Heart left ventricle (tissue), 16 donors: ENCODE measurements at regions not wholly inside any gene's neighbourhood (a gene's known extent, or its start where the extent isn't known, plus 50 kb on each side); places are given as distances from the start of the nearest gene placed in this dataset.

Experiments
- ATAC-seq, 4 donors: fragments of 200-7000 bp; cut with Tn5 transposase; one replicate each; pipeline ENCODE4 v1.9.1; 2020 to 2022; ENCODE audit warnings: moderate library complexity in 4 of 4, mild to moderate bottlenecking in 3 of 4, moderate number of reproducible peaks in 1 of 4
- DNase-seq, 5 donors: peaks; one replicate each; pipeline ENCODE4 v3.0.0-alpha.2; 2020
- H3K27ac ChIP-seq, 12 donors: fragments of 200-600 bp; sonication (generic) in 4 of 12; one replicate each; pipeline versions ENCODE4 v1.5.0 to v1.8.0; 2016 to 2022; ENCODE audit warnings: mild to moderate bottlenecking in 2 of 12
- H3K27me3 ChIP-seq, 9 donors: fragments of 200-600 bp; sonication (generic) in 2 of 9; one replicate each; pipeline versions ENCODE4 v1.5.1 to v1.8.0; 2016 to 2022; ENCODE audit warnings: mild to moderate bottlenecking in 3 of 9
- H3K36me3 ChIP-seq, 9 donors: fragments of 200-600 bp; sonication (generic) in 2 of 9; one replicate each; pipeline versions ENCODE4 v1.5.0 to v1.8.0; 2018 to 2022; ENCODE audit warnings: mild to moderate bottlenecking in 2 of 9
- H3K4me1 ChIP-seq, 12 donors: fragments of 200-600 bp; sonication (generic) in 4 of 12; one replicate each; pipeline versions ENCODE4 v1.5.0 to v1.8.0; 2016 to 2022; ENCODE audit warnings: mild to moderate bottlenecking in 3 of 12
- H3K4me3 ChIP-seq, 12 donors: fragments of 200-600 bp; sonication (generic) in 4 of 12; one replicate each; pipeline versions ENCODE4 v1.5.0 to v1.8.0; 2017 to 2022; ENCODE audit warnings: mild to moderate bottlenecking in 9 of 12, moderate library complexity in 4 of 12
- H3K9me3 ChIP-seq, 12 donors: fragments of 200-600 bp; sonication (generic) in 4 of 12; one replicate each; pipeline versions ENCODE4 v1.5.0 to v1.8.0; 2016 to 2022; ENCODE audit warnings: mild to moderate bottlenecking in 1 of 12
- POLR2A ChIP-seq, 2 donors: fragments of 450-650 bp; IDR thresholded peaks; one replicate each; pipeline ENCODE4 v1.6.1; 2017; ENCODE audit warnings: antibody characterized with exemption in 2 of 2, mild to moderate bottlenecking in 2 of 2, moderate library complexity in 2 of 2
- WGBS, 4 donors: extraction: QIAGEN DNeasy Blood & Tissue Kit in 2 of 4; methylation state at CpG; one replicate each; pipeline versions ENCODE4 v1.1.5 to v1.1.7; 2013 to 2018; 5-methylcytosine and 5-hydroxymethylcytosine counted together
- intact Hi-C, 10 donors: fragments of 100-400 bp; cut with DNase I; formaldehyde crosslinking; loops; one replicate each; pipeline versions ENCODE4 v1.11.1 to v1.14.2; 2022
- TF ChIP-seq, protein P1 (sequence below), 12 donors: fragments of 200-600 bp; sonication (generic) in 4 of 12; IDR thresholded peaks; one replicate each; pipeline versions ENCODE4 v1.5.0 to v1.8.0; 2018 to 2022; ENCODE audit warnings: antibody characterized with exemption in 12 of 12, mild to moderate bottlenecking in 5 of 12
- donor health status: ischemic (EF 13 %, LVEDD 7.1; RV severe dilation, severe dysfunction).
- donor health status: healthy with polysubstance abuse.
- donor health status: DM: no; HTN: yes; CAD: no.
- donor health status: DM: no; HTN: no; CAD: no.
- donor health status: ischemic (EF 25% LVEDD 6.9; RV normal size, moderate dysfunction).
- donor health status: ischemic (EF 25% LVEDD 5.7; RV mildly dilated, moderate dysfunction).
- donor health status: healthy.
- donor health status: DM: yes; HTN: yes; CAD: no.
- donor health status: ischemic (EF 35%, LVEDD 5.7; RV mildly dilated, moderate dysfunction).
- donor health status: nonischemic (EF 11% LVEDD 7.7; RV severe dilation, severe dysfunction).
- donor health status: DM: yes; HTN: yes; CAD: no.
- donor health status: PGD.
- donor health status: ischemic (EF 29% LVEDD 5.4; RV normal size, mild dysfunction).
- donor health status: nonischemic (EF 23%, LVEDD 6.1; RV moderate dilation, normal function).

DNA sequence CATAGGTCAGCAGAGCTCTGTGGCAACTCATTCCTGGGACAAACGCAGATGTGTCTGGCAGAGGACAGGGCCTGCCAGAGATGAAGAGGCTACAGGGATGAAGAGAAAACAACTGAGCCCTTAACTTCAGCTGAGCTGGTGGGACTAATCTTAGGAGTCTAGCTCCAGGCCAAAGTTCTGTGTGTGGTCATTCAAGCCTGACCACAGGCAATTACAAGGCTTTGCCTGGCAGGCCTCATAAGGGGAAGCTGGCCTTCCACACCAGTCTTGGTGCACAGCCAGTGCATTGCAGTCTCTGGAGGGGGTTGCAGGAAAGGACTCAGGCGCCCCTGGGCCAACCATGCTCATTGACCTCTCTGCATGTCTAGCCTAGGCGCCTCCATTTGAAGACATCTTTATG lies 127.6 kb upstream of the DAAM1 start:
- no peaks in the 10 kb centered on the region for H3K27me3 ChIP-seq
- ATAC-seq (no peak), DNase-seq (no peak)
- H3K4me1 ChIP-seq: no peaks in the 10 kb centered on the region
- intact Hi-C loops: no loop called here
- H3K36me3 ChIP-seq: no peaks in the 10 kb centered on the region
- no peak overlapping the region for H3K27ac ChIP-seq
- WGBS, 4 donors: 77 to 94% (median 85%) methylated on average over 3 of the region's 3 CpGs
- peaks cover 0 to 37% (median 7%) of the 10 kb centered on the region in 12 donors for H3K9me3 ChIP-seq
- TF ChIP-seq, protein P1, sequence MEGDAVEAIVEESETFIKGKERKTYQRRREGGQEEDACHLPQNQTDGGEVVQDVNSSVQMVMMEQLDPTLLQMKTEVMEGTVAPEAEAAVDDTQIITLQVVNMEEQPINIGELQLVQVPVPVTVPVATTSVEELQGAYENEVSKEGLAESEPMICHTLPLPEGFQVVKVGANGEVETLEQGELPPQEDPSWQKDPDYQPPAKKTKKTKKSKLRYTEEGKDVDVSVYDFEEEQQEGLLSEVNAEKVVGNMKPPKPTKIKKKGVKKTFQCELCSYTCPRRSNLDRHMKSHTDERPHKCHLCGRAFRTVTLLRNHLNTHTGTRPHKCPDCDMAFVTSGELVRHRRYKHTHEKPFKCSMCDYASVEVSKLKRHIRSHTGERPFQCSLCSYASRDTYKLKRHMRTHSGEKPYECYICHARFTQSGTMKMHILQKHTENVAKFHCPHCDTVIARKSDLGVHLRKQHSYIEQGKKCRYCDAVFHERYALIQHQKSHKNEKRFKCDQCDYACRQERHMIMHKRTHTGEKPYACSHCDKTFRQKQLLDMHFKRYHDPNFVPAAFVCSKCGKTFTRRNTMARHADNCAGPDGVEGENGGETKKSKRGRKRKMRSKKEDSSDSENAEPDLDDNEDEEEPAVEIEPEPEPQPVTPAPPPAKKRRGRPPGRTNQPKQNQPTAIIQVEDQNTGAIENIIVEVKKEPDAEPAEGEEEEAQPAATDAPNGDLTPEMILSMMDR (IDR thresholded peaks at IDR 0.05): no peak
- TF ChIP-seq POLR2A (IDR thresholded peaks at IDR 0.05): no peak
- H3K4me3 ChIP-seq: no peak overlapping the region

DNA sequence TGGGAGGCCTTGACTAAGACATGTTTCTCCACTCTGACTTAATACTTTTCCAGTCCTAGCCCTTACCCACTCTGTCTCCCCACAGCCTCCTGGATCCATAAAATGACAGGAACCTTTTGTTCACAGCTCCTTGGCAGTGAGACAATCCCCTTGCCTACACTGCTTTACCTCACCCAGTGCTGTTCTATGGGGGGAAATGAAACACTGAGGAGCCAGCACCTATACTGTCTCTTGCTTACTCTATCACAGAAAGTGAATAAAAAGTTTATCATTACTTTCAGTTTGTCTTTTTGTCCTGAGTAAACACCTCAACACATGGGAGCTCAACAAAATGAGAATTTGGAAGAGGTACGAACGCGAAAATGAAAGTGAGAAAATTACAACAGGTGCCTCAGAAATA lies 127.2 kb upstream of the DAAM1 start:
- Histone ChIP-seq H3K27ac (no peak overlapping the region), H3K4me1 (no peaks in the 10 kb centered on the region), H3K36me3 (no peaks in the 10 kb centered on the region), H3K27me3 (no peaks in the 10 kb centered on the region), H3K4me3 (no peak overlapping the region), H3K9me3 (peaks cover 0 to 38% (median 7%) of the 10 kb centered on the region in 12 donors)
- 61 to 84% (median 66%) methylated on average over 3 of the region's 3 CpGs for WGBS, 4 donors
- ATAC-seq (no peak), DNase-seq (no peak)
- no peak for TF ChIP-seq POLR2A (IDR thresholded peaks at IDR 0.05)
- TF ChIP-seq, protein P1 (IDR thresholded peaks at IDR 0.05): no peak
- intact Hi-C loops: no loop called here

GRCh38 chr14:59063259-59063658 lies 125.2 kb upstream of the DAAM1 start:
- Histone ChIP-seq H3K36me3 (no peaks in the 10 kb centered on the region), H3K27me3 (no peaks in the 10 kb centered on the region), H3K9me3 (peaks cover 0 to 38% (median 7%) of the 10 kb centered on the region in 12 donors), H3K4me3 (no peak overlapping the region), H3K27ac (no peak overlapping the region), H3K4me1 (no peaks in the 10 kb centered on the region)
- ATAC-seq (no peak), DNase-seq (no peak)
- WGBS, 4 donors: 51 to 80% (median 76%) methylated on average over 2 of the region's 2 CpGs
- TF ChIP-seq, protein P1 (IDR thresholded peaks at IDR 0.05): no peak
- TF ChIP-seq POLR2A (IDR thresholded peaks at IDR 0.05): no peak
- intact Hi-C loops: no loop called here

DNA sequence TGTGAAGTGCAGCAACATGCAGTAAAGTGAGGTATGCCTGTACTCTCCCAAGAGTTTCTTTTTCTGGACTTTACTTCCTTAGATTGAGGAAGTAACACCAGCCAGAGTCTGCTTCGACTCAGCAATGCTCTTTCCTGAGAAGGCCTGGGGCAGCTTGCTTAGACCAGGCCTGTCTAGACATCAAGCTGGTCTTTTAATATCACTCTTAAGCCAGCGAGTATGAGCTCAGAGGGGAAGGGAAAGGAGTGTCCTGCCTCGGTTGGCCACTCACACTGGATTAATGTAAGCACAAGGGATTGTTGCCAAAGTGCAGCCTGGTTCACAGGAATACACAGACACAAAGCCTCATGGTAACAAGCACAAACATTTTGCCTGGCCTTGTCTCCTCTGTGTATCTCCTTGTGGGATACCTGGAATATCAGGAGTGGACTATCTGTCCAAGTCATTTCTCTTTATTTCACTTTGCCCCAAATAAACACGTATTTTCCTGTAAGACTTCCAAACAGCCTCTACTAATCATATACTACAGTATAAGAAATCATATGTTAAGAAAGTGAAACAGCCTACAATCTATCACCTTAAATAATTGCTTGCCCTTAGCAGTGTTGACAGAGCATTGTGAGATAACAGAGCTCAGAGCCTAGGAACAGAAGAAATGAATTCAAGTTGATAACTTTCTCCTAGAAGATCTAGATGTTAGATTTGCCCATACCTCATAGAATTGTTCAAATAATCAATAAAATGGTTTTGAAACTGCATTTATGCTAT lies 121.2 kb upstream of the DAAM1 start:
- 29 to 43% (median 35%) methylated on average over 4 of the region's 4 CpGs for WGBS, 4 donors
- H3K36me3 ChIP-seq: no peaks in the 10 kb centered on the region
- H3K4me3 ChIP-seq: no peak overlapping the region
- no peak overlapping the region for H3K27ac ChIP-seq
- ATAC-seq (peak in 1 of 4 donors; percentile 18), DNase-seq (no peak)
- no peaks in the 10 kb centered on the region for H3K4me1 ChIP-seq
- peaks cover 0 to 4% (median 0%) of the 10 kb centered on the region in 9 donors for H3K27me3 ChIP-seq
- peaks cover 0 to 32% (median 7%) of the 10 kb centered on the region in 12 donors for H3K9me3 ChIP-seq
- intact Hi-C loops: no loop called here
- TF ChIP-seq POLR2A (IDR thresholded peaks at IDR 0.05): no peak
- TF ChIP-seq, protein P1 (IDR thresholded peaks at IDR 0.05): no peak
